ENCODE measurements at regions not wholly inside any gene's neighbourhood (a gene's known extent, or its start where the extent isn't known, plus 50 kb on each side); places are given as distances from the start of the nearest gene placed in this dataset.

DNA sequence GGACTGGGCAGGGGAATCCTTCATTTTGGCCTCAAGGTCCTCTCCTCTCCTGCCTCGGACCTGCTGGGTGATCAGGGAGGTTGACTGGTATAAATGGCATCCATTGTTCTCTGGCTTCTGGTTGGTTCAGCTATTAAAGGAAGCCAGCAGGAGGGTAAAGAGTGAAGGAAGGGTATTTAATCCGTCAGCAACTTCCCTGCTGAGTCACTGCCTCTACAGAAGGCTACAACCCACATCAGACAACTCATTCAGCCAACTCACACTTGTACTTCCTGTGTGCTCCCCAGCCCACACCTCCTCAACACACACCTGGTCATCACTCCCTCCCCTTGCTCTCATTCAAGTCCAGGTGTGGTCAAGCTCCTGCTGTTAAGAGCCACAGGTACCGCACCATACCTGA, 68.3 kb upstream of the MRPS9 start:
- TF ChIP-seq, protein P1, sequence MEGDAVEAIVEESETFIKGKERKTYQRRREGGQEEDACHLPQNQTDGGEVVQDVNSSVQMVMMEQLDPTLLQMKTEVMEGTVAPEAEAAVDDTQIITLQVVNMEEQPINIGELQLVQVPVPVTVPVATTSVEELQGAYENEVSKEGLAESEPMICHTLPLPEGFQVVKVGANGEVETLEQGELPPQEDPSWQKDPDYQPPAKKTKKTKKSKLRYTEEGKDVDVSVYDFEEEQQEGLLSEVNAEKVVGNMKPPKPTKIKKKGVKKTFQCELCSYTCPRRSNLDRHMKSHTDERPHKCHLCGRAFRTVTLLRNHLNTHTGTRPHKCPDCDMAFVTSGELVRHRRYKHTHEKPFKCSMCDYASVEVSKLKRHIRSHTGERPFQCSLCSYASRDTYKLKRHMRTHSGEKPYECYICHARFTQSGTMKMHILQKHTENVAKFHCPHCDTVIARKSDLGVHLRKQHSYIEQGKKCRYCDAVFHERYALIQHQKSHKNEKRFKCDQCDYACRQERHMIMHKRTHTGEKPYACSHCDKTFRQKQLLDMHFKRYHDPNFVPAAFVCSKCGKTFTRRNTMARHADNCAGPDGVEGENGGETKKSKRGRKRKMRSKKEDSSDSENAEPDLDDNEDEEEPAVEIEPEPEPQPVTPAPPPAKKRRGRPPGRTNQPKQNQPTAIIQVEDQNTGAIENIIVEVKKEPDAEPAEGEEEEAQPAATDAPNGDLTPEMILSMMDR (IDR thresholded peaks at IDR 0.05) = no peak
- no peak for TF ChIP-seq EZH2 (IDR thresholded peaks at IDR 0.05; ENCODE audit: borderline replicate concordance, insufficient read depth, low read depth, low read length, poor library complexity, severe bottlenecking)
